HG03521 (cell line): ENCODE measurements at regions not wholly inside any gene's neighbourhood (a gene's known extent, or its start where the extent isn't known, plus 50 kb on each side); places are given as distances from the start of the nearest gene placed in this dataset.
"Not testable (repeated sequence)": the region's sequence is repeated elsewhere in the genome, so short reads cannot be mapped to it uniquely, and the experiment has no call there.

Experiments
- ATAC-seq: cut with Tn5 transposase; IDR thresholded peaks from one replicate; pipeline ENCODE4 v1.9.1; 2021; ENCODE audit warnings: mild to moderate bottlenecking, moderate library complexity; ENCODE audit not compliant: unreplicated experiment

- not testable (repeated sequence) for ATAC-seq
Observed at GRCh38 chr17:27365329-27365945, 71.5 kb downstream of the WSB1 start.

DNA sequence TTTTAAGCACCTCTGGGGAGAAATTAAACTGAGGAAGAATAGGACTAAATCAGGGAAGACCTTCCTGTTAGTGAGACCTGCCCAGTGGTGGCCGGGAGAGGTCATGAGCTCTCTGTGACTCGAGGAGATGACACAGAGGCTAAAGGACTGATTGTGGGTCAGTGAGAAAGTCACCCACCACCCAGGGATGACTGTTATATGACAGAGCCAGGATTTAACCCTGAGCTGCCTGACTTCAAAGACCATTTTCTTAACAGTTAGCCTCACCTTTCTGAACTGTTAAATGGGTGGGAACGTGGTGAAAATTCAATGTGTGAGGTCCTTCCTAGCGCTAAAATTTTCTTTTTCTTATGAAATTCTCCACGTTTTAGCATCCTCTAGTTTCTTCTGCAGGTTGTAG lies 72.5 kb downstream of the WSB1 start:
- ATAC-seq = no peak

GRCh38 chr17:27367121-27367981 lies 73.4 kb downstream of the WSB1 start:
- ATAC-seq = no peak

GRCh38 chr17:27368151-27368795 lies 74.4 kb downstream of the WSB1 start:
- no peak for ATAC-seq

DNA sequence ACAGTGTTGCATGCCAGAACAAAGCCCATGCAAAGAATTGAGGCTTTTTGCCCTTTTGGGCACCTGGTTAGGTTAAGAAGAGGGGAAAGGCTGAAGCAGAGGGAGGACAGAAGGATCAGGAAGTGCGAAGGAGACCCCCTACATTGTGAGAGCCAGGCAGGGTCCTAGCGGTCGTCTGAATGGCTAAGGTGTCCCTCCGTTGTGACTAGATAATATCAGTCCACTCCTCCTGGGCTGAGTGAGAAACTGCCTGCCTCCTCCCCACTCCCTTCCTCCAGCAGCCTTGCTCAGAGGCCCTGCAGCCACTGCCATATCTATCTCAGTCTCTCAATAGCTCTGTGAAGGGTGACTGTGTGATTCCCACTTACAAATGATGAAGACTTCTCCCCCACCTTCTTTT lies 75.1 kb downstream of the WSB1 start:
- ATAC-seq = no peak

- no peak for ATAC-seq
Observed at GRCh38 chr17:27370776-27371175, 76.9 kb downstream of the WSB1 start.

- not testable (repeated sequence) for ATAC-seq
Observed at GRCh38 chr17:27373695-27374094, 79.8 kb downstream of the WSB1 start.

GRCh38 chr17:27376637-27377547 lies 79.4 kb upstream of the KSR1 start:
- no peak for ATAC-seq

DNA sequence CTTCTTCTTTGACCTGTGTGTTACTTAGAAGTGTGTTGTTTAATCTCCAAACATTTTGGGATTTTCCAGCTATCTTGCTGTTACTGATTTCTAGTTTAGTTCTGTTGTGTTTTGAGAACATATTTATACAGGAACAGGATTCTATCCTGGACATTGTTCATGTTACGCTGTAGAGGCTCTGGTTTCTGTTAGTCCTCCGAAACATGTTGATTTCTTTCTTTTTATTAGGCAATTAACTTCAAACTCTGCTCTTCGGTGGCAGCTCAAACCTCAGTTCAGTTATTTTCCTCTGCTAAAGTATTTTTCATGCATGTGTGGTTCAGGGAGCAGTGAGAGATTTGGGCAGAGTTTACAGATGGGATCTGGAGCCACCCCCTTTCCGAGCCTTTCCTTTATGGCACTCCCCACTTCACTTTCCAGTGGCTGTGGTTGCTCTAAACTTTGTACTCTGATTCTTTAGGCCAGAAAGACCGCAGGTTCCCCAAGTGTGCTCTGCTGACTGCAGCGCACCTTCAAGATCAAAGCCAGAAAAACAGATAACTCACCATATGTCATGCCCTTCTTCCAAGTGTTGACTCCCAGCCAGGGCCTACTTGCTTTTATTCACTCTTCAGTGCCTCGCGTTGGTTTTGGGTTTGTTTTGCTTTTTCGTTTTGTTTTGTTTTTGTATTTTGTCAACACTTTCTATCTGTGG lies 77.6 kb upstream of the KSR1 start:
- no peak for ATAC-seq

DNA sequence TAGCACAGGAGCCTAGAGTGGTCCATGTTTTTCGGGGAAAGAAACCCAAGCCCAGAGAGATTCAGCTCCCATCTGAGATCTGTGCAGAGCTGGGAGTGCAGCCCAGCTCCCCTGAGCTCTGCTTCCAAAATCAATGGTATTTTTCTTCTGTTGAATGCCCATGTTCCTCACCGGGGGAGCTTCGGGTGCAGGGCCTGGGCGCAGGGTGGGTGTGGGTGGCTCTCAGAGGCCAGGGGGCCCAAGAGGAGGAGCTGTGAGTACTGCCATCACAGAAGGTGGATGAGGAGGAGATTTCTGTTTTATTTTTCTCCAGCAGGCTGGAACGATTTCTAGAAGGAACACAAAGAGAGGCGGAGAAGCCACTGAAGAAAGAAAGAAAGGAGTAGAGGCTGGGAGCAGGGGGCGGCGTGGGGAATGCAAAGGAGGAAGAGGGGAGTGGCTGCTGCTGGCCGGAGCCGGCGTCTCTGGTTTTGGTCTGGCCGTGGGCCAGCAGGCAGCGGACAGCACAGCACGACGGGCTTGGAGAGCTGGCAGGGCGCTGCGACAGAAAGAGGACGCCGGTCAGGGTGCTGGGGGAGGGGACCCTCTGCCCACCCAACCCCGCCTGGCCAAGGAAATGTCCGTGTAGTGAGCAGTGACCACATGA lies 76.2 kb upstream of the KSR1 start:
- ATAC-seq = no peak

- no peak for ATAC-seq
Observed at GRCh38 chr17:27380551-27380950, 75.7 kb upstream of the KSR1 start.

- ATAC-seq = peak; percentile 72
Observed at GRCh38 chr17:27381007-27381501, 75.2 kb upstream of the KSR1 start.

DNA sequence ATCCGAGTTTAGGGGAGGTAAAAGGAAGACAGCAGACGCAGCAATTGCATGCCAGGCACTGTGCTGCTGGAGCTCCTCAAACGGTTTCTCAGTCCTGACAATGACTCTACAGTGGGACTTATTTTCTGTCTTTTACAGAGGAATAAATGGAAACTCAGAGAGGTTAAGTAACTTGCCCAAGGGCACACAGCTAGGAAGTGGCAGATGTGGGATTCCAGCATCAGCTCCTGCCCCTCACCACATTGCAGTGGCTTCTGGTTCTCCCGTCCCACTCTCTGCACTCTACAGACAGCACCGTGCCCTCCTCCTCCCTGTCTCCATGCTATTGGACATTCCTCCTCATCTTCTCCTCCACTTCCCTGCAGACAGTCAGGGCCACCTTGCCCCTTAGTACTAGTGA lies 74.2 kb upstream of the KSR1 start:
- ATAC-seq = no peak

DNA sequence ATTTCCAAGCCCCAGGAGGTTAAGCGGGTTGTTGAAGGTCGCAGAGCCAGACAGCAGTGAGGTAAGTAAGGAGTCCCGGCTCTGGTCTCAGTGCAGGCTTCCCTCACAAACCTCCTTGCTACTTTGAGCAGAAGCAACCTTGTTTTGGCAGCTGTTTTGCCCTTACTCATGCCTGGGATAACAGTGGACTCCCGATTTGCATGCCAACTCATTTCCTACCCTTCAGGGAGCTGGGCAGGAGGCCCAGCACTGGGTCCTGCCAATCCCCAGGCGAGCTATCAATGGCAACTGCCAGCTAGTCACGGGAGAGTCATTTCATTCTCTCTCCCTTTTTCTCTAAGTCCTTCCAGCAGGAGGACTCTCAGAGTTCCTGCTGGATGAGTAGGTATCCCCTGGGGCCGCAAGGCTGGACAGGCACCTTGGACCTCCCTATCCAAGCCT lies 72.0 kb upstream of the KSR1 start:
- ATAC-seq = no peak

GRCh38 chr17:27384726-27385125 lies 71.5 kb upstream of the KSR1 start:
- ATAC-seq = no peak

DNA sequence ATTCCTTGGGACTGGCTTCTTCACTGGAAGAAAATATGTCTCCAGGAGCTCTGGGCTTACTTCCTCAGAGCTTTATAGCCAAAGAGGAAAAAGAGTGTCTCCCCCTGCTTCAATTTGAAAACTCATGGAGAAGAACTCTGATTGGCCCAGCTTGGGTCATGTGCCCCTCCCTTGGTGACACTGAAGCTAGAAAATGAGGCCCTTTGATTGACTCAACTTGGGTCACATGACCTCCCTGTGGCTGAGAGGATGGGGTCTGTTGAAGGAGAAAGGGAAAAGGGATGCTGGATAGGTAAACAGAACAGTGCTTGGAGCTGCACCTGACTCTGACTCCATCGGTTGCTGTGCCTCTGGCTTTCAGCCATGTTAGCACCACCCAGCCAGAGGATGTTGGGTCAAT lies 70.6 kb upstream of the KSR1 start:
- ATAC-seq = no peak

- ATAC-seq = no peak
Observed at GRCh38 chr17:27386206-27387075, 69.8 kb upstream of the KSR1 start.

DNA sequence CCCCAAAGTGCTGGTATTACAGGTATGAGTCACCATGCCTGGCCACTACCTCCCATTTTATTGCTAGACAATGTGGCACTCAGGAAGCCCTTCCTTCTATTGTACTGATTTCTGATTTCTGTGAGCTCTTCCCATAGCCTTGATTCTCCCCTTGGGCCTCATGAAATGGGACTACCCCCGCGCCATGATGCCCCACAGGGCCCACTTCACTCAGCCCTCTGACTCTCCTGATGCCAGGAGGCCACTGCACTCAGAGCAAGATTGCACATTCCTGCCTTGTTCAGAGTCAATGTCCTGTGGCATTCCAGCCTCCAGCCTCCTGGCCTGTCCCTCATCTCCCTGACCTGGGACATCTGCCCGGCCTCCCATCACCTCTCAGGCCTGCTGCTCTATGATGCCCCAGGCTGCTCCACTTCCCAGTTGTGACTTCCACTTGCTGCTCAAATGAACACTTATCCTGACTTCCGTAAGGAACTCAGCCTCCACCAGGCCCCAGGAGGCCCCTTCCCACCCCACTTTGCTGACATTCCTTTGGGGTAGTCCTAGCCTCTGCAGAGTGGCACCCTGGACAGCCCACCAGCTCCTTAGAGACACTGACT lies 66.6 kb upstream of the KSR1 start:
- ATAC-seq = no peak
